Hepatocyte (in vitro differentiated cells): ENCODE measurements at regions not wholly inside any gene's neighbourhood (a gene's known extent, or its start where the extent isn't known, plus 50 kb on each side); places are given as distances from the start of the nearest gene placed in this dataset.

Experiments used
- EZH2 ChIP-seq: fragments of 200-600 bp; sonication (generic); IDR thresholded peaks from 2 replicates; pipeline ENCODE4 v1.6.1; 2016; ENCODE audit warnings: antibody characterized with exemption, mild to moderate bottlenecking, borderline replicate concordance
- EZH2phosphoT487 ChIP-seq: fragments of 200-600 bp; sonication (generic); IDR thresholded peaks from one replicate; pipeline ENCODE4 v1.6.1; 2018; ENCODE audit warnings: antibody characterized with exemption, mild to moderate bottlenecking, low read depth, moderate library complexity; ENCODE audit not compliant: unreplicated experiment, severe bottlenecking
- TF ChIP-seq, protein P1 (sequence below): fragments of 200-600 bp; sonication (generic); IDR thresholded peaks from 2 replicates; pipeline ENCODE4 v1.5.1; 2016; ENCODE audit warnings: antibody characterized with exemption, mild to moderate bottlenecking; ENCODE audit not compliant: poor library complexity

DNA sequence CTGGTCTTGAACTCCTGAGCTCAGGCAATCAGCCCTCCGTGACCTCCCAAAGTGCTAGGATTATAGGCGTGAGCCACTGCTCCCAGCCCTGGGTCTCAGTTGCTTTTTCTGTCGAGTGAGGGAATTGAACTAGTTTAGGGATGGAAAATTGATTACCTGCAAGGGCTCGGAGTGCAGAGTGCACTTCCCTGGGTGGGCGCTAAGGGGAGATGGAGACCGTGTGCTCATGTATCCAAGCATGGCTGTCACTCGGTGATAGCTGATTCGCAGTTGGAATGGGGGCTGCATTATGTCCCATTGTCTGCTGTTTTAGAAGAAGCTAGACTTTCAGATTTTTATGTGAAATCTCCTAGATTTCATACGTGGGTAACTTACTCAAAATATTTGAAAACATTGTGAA is 139.9 kb upstream of the RFC3 start:
- TF ChIP-seq, protein P1, sequence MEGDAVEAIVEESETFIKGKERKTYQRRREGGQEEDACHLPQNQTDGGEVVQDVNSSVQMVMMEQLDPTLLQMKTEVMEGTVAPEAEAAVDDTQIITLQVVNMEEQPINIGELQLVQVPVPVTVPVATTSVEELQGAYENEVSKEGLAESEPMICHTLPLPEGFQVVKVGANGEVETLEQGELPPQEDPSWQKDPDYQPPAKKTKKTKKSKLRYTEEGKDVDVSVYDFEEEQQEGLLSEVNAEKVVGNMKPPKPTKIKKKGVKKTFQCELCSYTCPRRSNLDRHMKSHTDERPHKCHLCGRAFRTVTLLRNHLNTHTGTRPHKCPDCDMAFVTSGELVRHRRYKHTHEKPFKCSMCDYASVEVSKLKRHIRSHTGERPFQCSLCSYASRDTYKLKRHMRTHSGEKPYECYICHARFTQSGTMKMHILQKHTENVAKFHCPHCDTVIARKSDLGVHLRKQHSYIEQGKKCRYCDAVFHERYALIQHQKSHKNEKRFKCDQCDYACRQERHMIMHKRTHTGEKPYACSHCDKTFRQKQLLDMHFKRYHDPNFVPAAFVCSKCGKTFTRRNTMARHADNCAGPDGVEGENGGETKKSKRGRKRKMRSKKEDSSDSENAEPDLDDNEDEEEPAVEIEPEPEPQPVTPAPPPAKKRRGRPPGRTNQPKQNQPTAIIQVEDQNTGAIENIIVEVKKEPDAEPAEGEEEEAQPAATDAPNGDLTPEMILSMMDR = no peak
- no peak for TF ChIP-seq EZH2
- TF ChIP-seq EZH2phosphoT487 = no peak
